GM23248 (cell line): ENCODE measurements at regions not wholly inside any gene's neighbourhood (a gene's known extent, or its start where the extent isn't known, plus 50 kb on each side); places are given as distances from the start of the nearest gene placed in this dataset.

Experiments used
- EZH2 ChIP-seq: fragments of 200-600 bp; sonication (generic); IDR thresholded peaks from 2 replicates; pipeline ENCODE4 v1.6.1; 2018; ENCODE audit warnings: antibody characterized with exemption, mild to moderate bottlenecking; ENCODE audit not compliant: insufficient read depth, poor library complexity, severe bottlenecking
- EZH2phosphoT487 ChIP-seq: fragments of 200-600 bp; sonication (generic); IDR thresholded peaks from 2 replicates; pipeline ENCODE4 v1.6.1; 2018; ENCODE audit warnings: antibody characterized with exemption, moderate library complexity, mild to moderate bottlenecking, low read depth; ENCODE audit not compliant: insufficient read depth

DNA sequence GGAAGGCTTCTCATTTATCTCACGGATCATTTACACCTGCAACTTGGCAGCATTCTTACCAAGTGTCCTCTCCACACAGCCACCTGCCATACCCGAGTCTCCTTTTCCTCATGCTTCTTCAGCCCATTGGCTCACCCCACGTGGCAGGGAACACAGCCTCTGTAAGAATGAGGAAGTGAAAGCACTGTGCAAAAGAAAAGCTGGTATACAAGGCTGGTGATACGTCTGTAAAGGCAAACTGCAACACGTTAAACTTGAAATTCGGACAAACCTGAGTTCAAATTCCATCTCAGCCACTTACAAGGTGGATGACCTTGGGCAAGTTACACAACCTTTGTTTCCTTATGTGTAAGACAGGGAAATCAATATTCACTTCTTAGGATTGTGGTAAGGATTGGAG is 164.0 kb upstream of the RASGEF1B start:
- no peak for TF ChIP-seq EZH2
- no peak for TF ChIP-seq EZH2phosphoT487
